ENCODE measurements at regions not wholly inside any gene's neighbourhood (a gene's known extent, or its start where the extent isn't known, plus 50 kb on each side); places are given as distances from the start of the nearest gene placed in this dataset.
"Not testable (repeated sequence)": the region's sequence is repeated elsewhere in the genome, so short reads cannot be mapped to it uniquely, and the experiment has no call there.

DNA sequence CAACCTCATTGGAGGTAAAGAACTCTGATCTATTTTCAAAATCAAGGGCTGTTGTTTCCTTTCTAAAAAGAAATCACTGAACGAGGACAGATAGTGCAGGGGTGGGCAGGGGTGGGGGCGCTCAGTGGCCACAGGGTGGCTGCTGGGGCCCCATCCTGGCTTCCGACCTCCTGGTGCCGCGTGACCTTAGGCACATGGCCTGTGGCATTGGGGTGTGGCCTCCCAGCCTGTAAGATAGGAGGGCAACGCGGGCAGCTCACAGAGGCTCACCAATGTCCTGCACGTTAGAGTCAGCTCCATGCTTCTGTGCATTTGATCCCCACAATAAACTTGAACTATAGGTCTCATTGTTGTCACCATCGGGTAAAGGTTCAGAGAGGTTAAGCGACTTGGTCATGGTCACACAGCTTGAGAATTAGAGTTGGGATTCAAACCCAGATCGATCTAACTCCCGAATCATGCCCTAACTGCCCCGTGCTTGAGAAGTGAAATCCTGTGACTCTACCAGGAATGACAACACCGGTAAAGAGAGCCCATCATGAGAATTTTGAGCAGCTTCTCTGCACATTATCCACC lies 148.0 kb upstream of the SLC6A11 start:
- DNase-seq: no peak

DNA sequence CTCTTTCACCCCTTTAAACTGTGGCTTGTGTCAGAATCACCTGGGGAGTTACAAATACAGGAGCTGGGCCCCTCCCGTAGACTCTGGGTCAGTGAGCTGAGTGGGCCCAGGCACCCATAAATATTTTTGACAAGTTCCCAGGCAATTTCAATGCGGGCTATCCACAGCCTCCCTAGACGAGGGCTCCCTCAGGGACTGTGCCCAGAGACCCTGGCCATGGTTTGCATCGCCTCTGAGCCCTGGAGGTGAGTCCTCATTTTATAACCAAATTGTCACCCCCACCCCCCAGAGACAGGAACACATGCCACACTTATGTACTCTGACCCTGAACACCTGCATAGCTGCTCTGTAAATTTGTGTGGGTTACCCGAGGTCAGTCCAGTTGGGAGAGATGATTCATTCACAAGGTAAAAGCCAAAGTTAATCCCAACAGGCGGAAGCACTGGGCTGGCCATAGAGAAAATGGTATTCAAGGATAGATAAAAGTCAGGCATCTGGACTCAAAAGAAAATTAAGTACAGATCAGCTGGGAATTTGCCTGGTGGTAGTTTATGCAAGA lies 146.5 kb upstream of the SLC6A11 start:
- no peak for DNase-seq

DNA sequence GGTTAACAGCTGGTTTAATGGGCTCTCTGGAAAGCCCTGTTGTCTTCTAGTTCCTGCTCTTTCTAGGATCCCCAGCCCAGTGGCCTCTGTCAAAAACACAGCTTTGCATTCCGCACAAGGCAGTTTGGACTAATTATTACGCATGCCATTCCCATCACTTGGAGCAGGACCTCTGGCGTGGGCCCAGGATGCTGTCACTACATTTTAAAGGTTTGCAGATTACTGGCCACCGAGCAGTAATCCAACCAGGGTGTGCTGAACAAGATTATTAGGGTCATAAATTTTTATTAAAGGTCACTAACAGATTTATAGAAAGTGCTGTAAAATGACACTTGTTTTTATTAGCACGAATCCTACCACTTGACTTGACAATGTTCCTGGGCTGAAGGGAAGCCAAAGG lies 143.6 kb upstream of the SLC6A11 start:
- no peak for DNase-seq

DNA sequence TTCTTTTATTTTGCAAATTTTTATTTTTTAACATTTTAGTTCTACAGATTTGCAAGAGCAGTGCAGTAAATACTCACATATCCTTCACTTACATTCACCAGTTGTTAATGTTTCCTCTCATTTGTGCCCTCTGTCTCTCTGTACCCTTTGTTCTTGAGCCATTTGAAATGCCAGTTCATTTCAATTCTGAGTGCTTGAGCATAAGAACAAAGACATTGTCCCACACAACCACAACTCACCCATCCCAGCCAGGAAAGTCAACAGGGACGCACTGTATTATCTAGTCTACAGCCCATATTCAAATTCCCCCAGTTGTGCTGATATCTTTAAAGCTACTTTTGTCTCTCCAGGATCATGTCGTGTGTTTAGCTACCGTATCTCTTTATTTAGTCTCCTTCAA lies 141.4 kb upstream of the SLC6A11 start:
- no peak for DNase-seq

DNA sequence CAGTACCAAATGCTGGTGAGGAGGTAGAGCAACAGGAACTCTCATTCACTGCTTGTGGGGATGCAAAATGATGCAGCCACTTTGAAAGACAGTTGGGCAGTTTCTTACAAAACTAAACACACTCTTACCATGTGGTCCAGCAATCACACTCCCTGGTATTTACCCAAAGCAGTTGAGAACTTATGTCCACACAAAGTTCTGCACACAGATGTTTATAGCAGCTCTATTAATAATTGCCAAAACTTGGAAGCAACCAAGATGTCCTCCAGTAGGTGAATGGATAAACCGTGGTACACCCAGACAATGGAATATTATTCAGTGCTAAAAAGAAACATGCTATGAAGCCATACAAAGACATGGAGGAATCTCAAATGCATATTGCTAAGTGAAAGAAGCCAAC lies 139.1 kb upstream of the SLC6A11 start:
- DNase-seq: no peak

DNA sequence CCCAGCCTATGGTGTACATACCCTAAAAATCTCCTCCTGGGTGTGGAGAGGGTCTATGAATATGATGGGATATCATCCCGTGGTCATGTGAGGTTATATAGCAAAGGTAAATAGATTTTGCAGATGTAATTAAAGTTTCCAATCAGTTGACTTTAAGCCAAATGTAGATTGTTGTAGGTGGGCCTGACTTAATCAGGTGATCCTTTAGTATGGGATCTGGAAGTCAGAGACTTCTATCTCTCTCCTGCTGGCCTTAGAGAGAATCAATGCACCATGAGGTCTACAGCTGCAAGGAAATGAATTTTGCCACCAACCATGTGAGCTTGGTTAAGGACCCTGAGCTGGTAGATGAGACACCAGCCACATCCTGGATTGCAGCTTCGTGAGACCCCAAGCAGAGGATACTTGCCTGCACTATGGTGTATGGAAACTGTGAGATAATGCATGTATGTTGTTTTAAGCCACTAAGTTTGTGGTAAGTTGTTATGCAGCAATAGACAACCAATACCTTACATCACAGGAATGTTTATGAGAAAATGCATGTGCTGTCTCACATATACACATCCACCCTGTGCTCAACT lies 137.1 kb upstream of the SLC6A11 start:
- DNase-seq: no peak

DNA sequence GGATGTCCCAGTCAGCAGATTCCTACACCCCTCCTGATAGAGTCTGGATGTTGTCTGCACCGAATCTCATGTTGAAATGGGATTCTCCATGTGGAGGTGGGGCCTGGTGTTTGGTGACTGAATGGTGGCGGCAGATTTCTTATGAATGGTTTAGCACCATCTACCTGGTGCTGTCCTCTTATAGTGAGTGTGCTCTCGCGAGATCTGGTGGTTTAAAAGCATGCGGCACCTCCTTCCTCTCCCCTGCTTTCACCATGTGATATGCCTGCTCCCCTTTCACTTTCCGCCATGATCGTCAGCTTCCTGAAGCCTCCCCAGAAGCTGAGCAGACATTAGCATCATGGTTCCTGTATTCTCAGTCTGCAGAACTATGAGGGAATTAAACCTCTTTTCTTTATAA lies 135.2 kb upstream of the SLC6A11 start:
- no peak for DNase-seq

DNA sequence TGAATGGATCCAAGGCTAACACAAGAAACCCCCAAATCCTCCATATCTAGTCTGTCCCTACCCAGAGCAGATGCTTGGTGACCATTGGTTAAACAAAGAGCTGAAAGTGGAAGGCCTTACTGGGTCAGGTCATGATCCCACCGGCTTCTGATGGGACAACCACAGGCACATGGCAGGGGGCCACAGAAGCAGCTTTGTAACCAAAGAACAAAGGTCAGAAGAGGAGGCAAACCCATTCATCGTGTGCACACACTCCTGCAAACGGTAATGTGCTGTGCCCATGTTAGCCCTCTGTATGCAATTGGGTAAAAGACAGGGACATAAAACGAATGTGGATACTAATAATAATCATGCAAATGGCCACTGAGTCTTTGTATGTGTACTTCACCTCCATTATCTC lies 133.3 kb upstream of the SLC6A11 start:
- DNase-seq: no peak

DNA sequence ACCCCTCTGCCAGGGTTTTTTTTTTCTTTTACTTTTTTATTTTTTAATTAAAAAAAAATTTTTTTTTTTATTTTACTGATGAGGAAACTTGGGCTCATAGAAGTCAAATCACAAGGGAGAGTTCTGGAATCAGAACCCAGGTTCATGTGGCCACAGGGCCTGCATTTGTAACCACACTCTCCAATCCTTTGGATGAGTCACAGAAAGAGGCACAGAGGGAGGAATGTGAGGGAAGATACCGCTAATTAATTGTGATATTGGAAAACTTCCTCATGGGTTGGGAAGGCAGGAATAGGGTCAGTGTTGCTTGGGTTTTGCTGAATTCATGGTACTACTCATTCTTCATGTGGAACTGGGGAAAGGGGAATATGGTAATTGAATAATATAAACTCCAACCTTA lies 132.9 kb upstream of the SLC6A11 start:
- DNase-seq: no peak

DNA sequence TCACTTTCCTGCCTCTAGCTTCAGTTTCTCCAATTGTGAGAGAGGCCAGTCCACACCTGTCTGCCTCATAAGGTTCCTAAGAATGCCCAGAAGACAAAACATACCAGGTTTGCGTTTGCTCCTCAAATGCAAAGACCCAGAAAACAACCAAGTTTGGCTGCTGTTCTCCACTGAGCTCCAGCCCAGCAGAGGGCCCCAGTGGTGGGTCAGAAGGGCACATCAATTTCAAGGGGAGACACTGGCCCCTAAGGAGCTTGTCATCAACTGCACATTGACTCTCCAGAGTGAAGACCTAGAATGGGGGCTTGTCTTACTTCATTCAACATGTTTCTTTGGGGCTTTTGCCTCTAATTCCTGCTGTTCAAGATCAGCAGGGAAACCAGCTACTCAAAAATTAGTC lies 127.9 kb upstream of the SLC6A11 start:
- no peak for DNase-seq

DNA sequence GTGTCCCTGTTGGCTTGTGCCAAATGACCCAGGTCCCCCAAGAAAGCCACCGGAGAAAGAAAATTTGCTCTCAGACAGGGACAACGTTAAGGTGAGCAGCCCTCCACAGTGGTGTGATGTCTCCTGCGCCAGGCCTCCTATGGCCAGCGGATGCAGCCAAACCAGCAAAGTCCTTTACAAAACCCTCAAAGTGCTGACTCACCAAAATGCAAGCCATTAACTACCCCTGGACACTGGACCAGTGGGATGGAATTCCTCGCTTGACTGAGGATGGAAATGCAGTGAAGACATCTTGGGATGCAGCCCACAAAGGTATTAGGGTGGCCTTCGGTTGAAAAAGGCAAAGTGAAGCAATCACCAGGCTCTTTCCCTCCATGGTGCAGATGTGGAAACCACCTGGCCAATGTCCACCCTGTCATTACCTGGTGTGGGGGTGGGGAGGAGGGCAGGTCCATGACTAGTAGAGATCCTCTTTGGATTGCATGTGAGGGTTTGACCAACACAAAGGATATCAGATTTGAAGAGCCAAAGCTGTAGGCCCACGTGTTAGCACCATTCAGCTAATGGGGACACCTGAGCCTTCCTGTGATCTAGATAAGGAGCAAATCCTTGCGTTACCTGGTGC lies 127.4 kb upstream of the SLC6A11 start:
- DNase-seq: no peak

DNA sequence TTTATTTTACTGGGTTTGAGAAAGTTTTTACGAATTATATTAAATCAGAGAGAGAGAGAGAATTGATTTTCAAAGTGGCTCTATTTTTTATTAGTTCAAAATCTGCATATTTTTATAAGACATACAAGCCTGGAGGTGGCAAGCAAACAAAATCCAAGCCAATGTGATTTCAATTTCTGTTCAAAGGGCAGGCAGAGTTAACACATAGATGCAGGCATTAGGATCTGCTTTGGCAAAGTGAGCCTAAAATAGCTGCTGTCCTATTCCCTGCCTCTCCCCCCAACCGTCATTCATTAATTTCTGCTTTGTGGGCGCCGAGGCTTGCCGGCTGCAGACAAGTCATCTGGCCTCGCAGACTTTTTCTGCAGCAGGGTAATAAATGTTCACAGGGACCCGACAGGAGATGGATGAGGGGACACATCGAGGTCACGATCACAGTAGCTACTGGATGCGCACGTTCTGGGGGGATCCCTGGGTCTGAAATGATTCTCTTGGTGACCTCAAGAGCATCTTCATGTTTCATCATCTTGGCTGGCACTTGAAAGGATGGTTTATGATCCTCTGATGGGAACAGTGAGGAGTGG lies 123.9 kb upstream of the SLC6A11 start:
- DNase-seq: no peak

DNA sequence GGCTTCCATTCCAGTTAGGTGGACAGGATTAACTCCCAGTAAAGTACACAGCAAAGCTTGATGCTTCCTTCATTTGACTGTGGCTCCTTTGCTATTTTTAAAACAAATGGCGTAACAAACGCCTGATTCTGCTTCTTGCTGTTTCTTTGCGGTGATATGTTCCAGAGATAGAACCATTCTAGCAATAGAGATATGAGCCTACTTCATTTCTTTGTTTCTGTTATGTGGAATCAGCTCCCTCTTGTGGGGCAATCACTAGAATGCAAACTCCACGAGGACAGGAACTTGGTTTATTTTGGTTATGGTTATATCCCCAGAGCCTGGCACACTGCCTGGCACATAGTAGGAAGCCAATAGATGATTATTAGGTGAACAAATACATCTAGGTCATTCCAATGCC lies 122.6 kb upstream of the SLC6A11 start:
- no peak for DNase-seq

DNA sequence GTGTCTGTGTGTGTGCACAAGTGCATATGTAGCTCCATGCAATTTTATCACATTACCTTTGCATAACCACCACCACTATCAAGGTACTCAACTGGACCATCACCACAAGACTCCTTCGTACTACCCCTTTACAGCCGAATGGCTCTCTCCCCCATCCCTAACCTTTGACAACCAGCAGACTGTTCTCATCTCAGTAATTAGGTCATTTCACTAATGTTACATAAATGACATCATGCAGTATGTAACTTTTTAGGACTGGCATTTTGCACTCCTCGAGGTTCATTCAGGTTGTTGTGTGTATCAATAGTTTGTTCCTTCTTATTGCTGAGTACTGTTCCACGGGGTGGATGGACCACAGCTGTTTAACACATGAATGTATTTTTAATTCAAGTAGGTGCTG lies 121.8 kb upstream of the SLC6A11 start:
- no peak for DNase-seq

DNA sequence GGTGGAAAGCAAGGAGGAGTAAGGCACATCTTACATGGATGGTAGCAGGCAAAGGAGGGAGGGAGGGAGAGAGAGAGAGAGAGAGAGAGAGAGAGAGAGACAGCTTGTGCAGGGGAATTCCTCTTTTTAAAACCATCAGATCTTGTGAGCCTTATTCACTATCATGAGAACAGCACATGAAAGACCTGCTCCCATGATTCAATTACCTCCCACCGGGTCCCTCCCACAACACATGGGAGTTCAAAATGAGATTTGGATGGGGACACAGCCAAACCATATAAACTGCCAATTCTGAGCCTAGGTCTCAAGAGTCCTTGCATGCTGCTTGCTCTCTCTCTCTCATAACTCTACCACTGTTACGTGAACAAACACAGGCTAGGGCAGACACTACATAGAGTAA lies 120.8 kb upstream of the SLC6A11 start:
- DNase-seq: not testable (repeated sequence)

DNA sequence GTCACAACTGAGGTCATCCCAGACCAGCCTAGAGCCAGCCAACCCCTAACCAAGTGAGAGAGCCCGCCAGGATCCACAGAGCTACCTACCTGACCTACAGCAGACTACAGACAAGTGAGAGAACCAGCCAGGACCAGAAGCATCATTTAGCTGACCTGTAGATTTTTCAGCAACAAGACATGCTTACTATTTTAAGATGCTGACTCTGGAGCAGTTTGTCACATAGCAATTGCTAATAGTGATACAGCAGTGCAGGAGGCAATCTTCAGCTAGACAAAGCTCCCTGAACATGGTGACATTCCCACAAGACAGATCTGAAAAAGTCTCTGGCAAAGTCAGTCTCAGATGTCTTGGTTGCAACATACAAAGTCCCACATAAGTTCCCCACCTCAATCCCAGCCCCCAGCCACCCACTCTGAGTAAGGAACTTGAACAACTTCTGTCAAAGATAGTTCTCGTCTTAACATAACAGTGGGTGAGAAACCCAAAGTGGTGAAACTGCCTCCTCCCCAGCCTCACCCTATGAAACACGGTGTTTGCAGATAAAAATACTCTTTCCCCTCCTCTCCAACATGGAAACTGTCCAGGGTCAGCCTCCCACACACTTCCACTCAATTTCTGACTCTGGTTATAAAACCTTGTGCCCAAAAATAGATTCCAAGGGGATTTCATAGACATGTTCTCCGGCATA lies 120.3 kb upstream of the SLC6A11 start:
- no peak for DNase-seq

DNA sequence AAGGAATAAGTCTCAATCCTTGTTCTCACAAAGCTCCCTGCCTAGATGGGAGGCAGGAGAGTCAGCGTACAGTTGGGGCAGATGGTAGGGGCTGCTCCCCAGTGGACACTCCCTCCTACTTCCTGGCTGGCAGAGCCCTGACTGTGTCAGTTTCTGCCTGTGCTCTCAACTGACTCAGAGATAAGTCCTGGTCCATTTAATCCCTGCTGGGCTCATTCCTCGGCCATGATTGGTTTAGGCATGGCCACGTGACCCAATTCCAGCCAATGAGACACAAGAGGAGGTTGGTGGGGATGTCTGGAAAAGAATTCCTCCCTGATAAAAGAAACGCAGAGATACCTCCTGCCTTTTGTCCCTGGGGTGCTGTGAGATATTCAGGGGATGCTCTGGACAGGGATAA lies 118.1 kb upstream of the SLC6A11 start:
- no peak for DNase-seq

DNA sequence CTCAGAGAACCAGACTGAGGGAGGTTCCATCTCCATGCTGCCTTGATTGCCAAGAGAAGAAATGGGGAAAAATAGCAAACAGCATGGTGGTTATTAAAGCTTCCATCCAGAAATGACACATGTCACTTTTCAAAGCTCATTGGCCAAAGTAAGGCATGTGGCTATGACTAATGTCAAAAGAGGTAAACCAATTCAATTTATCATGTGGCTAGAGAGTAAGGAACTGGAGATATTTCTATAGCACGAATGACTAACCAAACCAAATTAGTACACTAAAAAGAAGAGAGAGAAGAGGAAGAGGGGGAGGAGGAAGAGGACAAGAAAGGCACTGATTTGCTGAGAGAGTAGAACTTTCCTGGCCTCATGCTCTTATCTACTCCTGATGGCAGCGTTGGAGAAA lies 115.2 kb upstream of the SLC6A11 start:
- DNase-seq: no peak

DNA sequence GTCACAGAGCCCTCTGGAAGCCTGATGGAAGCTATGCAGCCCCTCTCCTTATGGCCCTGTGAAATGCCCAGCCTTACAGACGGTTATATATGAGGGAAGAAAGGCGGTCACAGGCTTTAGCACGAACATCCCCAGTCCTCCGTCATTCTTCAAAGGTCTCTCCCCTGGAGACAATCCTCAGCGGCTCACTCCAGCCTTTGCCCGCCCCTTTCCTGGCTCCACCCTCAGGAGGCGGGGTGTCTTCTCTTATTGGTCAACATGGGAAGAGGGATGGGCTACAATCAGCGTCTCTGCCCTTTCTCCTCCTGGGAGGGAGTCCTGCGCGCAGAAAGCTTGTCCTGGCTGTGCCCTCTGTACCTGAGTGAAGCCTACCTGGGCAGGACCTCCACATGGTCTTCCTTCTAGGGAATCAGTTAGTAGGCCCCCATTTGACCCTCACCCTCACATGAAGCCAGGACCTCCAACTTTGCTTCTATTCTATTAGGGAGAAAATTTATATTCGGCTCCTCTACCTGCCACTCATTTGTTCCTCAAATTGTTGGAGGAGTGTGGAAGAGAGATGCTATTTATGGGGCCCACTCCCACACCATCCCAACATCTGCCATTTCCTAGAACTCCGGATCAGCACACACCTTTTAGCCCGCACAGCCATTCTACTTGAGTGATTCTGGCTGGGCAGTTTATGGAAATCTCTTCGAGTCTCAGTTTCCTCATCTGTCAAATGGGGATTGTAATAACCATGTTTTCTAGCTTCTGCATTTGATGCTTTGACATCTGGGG lies 112.9 kb upstream of the SLC6A11 start:
- DNase-seq: peak; percentile 49

DNA sequence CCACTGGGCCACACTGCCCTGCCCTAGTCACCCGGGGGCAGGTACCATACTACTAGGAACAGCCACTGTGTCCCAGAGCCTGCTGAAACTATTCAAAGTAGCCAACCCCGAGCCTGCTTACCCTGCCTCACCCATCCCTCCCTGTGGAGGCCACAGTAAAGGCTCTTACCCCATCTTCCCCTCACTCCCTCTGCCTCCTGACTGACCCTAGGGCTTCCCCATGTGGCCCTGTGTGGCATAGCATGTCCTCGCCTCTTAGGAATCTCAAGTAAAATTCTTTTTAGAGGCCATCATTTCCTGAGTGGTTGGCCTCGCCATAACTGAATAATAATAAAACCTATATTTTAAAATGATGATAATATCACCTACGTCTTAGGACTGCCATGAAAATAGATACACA lies 112.2 kb upstream of the SLC6A11 start:
- DNase-seq: peak; percentile 26

DNA sequence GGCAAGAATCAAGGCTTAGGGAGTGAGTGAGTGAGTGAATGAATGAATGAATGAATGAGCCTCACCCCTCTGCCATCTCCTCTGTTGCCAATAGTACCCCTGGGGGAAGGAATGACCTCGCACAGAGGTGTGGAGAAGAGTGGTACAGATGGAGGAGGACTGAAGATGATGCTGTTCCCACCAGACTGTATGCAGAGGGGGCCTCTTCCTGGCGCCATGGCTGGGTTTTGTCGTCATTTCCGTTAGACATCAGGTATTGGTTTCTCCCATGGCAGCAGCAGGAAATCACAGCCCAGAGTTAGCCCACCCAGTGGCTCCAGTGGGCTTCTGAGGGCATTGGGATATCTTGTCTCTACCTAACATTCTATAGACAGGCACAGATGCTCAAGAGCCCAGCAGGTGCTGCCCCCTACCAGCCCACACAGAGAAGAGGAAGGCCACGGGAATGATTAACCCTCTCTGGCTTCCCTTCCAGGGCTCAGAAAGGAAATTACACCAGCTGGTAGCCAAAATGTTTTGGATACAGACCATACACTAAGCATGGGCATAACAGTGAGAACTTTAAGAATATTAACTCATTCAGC lies 109.8 kb upstream of the SLC6A11 start:
- DNase-seq: no peak

DNA sequence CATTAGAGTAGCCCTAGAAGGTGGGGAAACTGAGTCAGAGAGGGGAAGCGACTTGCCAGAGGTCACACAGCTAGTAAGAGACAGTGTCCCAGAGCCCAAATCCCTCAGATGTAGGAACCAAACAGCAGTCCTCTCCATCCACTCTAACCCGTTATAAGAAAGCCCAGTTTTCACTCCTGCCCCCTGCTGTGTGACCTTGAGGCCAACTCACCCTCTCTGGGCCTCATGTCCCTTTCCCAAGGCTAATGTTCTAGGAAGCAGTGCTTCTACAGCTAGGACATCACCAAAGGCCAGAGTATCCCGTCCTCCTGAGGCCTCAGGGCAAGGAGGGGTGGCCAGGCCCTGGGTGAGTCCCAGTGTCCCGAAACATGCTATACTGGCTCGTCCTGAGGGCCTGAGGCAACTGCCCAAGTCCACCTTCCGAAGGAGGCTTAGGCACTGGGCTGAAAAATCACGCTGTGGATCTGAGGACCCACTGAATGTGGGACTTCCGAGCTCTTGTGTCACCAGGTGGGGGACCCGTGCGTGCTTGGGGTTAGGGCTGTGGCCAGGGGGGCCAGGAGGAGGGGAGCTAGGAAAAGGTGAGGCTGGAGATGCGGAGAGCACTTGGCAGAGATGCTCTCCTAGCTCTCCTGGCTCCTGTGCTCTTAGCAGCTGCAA lies 109.2 kb upstream of the SLC6A11 start:
- DNase-seq: no peak
